Frontal cortex (tissue), 3 donors: ENCODE measurements at regions not wholly inside any gene's neighbourhood (a gene's known extent, or its start where the extent isn't known, plus 50 kb on each side); places are given as distances from the start of the nearest gene placed in this dataset.

Experiments used
- DNase-seq, 2 donors: peaks; one replicate each; pipeline ENCODE4 v3.0.0; 2012; ENCODE audit warnings: low spot score in 2 of 2
- FAIRE-seq: peaks from 2 replicates; lab custom pipeline; 2012; peaks lifted over from hg19 to GRCh38; lab: Jason Lieb, UNC
- donor health status: control.
- donor health status: control.
- donor health status: control.

GRCh38 chr4:127210893-127211649 is 421.7 kb upstream of the INTU start:
- FAIRE-seq, result no peak
- DNase-seq, result no peak

- FAIRE-seq, result no peak
- no peak for DNase-seq
Measured at GRCh38 chr4:127211650-127212560, 420.9 kb upstream of the INTU start.

DNA sequence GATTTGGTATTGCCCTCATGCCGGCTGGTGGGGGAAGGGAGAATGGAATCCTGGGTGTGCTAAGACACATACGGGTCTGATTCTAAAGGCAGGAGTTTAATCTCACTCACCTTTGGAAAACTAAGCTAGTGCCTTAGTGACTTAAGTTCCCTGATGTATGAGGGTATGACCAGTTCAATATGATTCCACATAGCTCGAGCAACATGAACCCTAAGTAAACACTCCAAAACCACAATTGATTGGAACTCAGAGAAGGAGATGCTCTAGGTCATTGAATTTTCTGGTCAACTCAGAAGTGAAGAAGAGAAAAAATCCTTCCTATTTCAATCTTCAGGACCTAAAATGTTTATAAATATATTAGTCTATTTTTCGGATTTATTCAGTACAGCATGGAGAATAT is 420.1 kb upstream of the INTU start:
- DNase-seq (no peak), FAIRE-seq (no peak)

GRCh38 chr4:127214016-127214415 is 418.7 kb upstream of the INTU start:
- FAIRE-seq, result no peak
- no peak for DNase-seq

- DNase-seq (no peak), FAIRE-seq (no peak)
Measured at GRCh38 chr4:127214931-127215330, 417.8 kb upstream of the INTU start.

GRCh38 chr4:127217586-127218229 is 415.0 kb upstream of the INTU start:
- FAIRE-seq (no peak), DNase-seq (no peak)

DNA sequence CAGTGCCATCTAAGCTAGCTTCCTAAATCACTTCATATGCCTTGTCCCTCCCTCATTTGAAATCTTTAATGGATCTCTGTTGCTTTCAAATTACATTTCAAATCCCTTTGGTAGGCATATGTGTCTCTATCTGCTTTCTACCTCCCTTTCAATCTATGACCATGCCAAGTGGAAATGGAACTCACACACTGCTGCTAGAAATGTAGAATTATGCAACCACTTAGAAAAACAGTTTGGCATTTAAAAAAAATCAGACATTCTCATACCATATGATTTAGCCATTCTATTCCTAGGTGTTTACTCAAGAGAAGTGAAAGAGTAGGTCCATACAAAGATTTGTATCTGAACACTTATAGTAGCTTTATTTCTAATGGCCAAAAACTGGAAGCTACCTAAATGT is 413.5 kb upstream of the INTU start:
- DNase-seq, result no peak
- no peak for FAIRE-seq

DNA sequence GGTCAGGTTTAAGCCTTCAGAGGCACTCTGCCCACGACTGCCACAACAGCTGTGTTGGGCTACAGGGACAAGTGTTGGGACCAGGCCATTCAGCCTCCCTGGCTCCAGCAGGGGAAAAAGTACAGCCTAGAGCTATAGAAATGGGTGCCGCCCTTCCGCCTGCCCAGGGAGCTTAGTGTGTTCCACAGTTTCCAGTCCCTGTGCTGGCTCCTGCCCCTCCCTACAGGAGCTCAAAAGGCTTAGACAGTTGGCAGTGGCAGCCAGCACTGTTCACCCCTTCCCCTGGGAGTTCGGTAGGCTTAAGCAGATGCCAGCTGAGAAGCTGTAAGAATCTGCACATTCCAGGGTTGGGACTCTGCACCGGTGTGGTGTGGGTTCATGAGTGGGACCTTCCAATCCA is 408.2 kb upstream of the INTU start:
- FAIRE-seq, result no peak
- DNase-seq, result no peak

DNA sequence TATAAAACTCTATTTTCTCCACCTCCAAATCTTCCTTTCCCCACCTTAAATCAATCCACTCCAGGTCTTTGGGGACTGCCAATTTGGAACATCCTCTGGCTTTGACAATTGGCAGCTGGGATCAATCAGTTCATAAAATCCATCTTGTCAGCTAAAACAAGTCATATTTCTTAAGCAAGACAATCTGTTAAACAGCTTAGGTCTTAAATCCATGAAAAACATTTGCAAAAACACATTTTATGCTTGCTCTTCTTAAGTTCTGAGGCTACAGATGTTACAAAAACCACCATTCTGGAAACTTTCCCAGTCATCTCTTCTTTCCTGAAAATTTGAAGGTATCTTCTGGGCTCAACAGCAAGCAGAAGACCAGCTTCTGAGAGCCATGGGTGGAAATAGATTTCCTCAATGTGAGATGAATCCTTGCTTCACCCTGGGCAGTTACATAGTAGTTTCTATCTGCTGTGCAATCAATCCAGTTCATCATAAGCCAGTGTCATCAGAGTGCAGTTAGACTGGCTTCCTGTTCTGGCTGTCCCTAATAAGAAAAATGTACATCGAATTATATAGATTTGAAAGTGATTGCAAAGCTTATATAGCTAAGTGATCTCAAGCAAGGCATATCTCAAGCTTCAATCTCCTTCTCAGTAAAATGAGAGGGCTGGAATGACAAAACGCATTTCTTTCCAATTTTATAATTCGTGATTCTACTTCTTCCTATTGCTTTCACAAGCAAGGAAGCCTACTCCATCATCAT is 402.7 kb upstream of the INTU start:
- FAIRE-seq, result no peak
- no peak for DNase-seq

- DNase-seq (no peak), FAIRE-seq (no peak)
Measured at GRCh38 chr4:127236889-127237288, 395.9 kb upstream of the INTU start.

DNA sequence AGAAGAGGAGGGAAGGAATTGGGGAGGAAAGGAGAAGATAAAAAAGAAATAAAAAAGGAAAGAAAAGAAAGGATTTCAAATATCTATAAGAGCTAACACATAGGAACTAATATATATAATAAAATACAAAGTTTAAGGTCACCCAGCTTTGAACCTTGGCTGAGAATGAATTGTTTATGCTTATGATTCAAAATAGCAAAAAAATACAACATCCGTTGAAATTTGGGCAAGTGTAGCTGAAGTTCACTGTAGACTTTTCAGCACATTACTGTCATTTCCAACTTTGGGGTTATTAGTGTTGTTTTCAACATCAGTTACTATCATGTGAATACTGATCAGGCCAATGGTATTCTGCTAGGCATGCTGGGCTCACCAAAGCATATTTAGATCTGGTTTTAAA is 395.2 kb upstream of the INTU start:
- DNase-seq (no peak), FAIRE-seq (no peak)

DNA sequence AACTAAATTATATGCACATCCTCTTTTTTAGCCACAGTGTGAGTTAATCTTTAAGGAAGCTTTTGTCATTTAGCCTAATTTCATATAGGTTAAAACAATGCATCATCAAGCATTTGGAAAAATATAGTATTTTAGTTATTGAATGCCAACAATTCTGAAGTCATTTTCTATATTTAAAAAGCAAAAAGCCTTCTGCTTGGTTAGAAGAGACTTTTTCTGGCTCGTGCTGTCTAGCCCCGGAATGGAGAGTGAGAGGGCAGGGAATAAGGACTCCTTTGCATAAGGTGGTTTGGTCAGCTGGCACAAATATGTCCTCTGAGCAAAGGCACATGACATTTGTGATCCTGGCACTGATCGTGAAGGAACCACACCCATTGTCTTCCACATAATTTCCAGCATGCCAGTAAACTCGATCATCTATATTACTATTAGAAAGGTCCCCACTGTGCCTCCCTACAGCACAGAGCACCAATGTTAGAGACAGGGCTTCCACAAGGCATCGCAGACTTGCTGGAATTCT is 393.7 kb upstream of the INTU start:
- FAIRE-seq, result no peak
- DNase-seq, result no peak

DNA sequence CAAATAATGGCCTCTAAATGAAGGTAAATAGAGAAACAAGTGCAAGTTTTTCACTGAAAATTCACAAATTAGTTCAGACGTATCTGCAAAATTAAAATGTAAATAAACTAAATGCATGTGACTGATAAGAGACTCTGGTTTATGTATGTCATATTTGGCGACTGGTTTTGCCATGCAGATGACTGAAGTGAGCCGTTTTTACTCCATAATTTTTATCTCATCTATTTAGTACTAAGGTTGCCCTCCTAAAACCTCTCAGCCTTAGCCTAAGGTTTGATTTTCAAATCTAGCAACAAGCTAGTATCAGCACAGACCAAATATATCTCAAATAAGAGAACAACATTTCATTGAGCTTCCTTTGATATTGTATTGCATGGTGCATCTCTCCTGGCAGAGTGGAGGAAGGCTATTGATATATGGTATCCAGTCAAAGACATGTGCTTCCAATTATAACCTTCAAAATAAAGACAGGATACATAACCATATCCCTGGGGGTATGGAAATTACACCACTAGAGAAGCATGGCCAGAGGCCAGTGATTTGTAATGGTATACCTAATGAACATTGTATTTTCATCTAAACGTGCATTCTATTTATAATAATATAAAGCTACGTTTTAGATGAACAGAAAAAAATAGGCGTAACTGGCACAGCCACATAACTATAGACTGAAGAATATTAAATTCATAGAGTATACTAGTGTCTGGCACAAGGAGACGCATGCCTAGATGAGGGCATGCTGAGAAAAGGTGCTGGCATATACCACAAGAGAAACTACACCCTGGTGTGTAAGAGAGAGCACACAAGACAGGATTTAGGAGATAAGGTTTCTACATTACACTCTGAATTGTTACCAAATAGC is 392.6 kb upstream of the INTU start:
- FAIRE-seq (no peak), DNase-seq (no peak)

GRCh38 chr4:127240764-127241105 is 392.0 kb upstream of the INTU start:
- DNase-seq (no peak), FAIRE-seq (no peak)

DNA sequence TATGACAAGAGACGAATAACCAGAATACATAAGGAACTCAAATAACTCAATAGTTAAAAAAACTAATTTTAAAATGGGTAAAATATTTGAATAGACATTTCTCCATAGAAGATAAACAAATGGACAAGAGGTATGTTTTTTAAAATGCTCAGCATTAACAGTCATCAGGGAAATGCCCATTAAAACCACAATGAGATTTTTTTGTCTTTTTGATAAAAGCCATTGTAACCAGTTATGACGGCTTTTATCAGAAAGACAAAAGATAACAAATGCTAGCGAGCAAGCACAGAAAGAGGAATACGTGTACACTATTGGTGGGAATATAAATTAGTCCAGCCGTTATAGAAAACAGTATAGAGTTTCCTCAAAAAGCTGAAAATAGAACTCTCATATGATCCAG is 388.2 kb upstream of the INTU start:
- DNase-seq (no peak), FAIRE-seq (no peak)

DNA sequence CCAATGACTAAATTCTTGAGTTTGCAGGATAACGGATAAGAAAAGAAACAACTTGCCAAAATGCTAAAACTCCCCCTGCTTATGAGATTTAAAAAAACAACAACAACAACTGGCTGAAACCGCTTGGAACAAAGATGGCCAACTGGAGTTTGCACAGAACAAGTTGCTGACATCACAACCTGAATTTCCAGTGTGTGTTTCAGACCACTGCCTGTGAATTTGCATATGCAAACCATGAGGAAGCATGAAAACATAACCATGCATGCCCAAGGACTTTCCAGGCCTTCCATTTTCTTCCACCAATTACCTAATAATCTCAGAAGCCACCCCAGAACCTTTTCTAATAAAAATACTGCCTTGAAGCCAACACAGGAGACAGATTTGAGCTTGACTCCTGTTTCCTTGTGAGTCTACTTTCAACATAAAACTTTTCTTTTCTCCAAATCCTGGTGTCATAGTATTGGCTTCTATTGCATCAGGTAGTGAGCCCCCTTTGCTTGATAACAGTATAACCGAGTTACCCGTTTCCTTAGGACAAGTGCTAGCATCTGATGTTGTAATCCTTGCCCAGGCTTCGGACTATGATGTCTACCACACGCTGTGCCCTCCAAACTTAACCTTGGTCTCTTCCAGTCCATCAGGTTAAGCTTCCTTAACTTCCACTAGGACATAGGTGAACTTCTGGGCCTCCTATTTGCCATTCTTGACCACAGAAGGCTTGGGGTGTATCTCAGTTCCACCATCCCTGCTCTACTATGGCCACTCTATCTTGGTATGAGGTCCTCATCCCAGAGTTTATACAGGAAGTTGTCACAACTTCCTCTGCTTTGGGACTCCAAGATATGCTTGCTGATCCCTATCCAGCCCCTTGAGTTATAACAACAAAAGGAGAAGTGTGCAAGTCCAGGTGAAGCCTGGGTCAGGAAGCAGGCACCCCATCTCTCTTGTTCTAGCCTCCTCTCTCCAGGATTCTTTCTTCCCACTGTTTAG is 385.5 kb upstream of the INTU start:
- FAIRE-seq, result no peak
- DNase-seq, result no peak

DNA sequence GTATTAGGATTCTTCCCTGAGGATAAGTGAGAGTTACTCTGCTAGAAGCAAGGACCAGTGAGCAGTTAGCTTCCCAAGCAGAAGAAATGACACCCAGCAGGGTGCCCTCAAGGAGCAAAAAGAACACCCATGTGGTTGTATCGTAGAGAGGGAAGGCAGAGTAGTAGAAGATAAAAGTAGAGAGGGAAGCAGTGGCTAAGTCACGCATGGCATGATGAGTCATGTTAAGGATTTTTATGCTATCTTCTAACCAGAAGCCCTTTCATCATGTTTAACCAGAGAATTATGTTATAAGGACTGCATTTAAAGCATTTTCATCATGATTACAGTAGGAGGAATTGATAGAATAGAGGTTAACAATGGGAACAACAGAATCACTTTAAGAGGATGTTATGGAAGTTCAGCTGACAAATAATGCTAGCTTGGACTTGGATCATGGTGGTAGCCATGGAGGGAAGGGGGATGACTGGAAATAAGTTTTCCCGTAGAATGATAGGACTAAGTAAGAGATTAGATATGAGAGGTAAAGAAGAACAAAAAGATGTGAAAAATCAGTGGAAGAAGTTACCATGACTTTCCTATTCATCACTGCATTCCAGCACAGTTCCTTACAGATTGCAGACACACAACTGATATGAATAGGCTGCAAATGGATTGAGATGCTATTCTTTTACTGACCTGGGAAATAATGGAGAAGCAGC is 383.5 kb upstream of the INTU start:
- DNase-seq, result no peak
- no peak for FAIRE-seq
